ENCODE measurements at regions not wholly inside any gene's neighbourhood (a gene's known extent, or its start where the extent isn't known, plus 50 kb on each side); places are given as distances from the start of the nearest gene placed in this dataset.

GRCh38 chr1:101089613-101090338, 64.2 kb upstream of the DPH5 start:
- no peaks in the 10 kb centered on the region; the same call in 1 of the 2 replicates for H4K20me1 ChIP-seq (ENCODE audit: insufficient read depth)
- no peaks in the 10 kb centered on the region for H3K9me2 ChIP-seq (ENCODE audit: insufficient read depth)
- H3K9me3 ChIP-seq (ENCODE audit: insufficient read depth, low read depth), result no peaks in the 10 kb centered on the region
- H3K4me2 ChIP-seq, result no peak overlapping the region
- POLR2A ChIA-PET (ENCODE audit: unreplicated experiment), result no interaction called here
- no peak overlapping the region for H3K4me3 ChIP-seq
- no peaks in the 10 kb centered on the region for H3K79me2 ChIP-seq (ENCODE audit: low read depth)
- CTCF ChIA-PET, result no interaction called here
- TF ChIP-seq CTCF (conservative IDR thresholded peaks at IDR 0.05) (no peak), EZH2 (IDR thresholded peaks at IDR 0.05; ENCODE audit: low read depth) (no peak)
- no peak for DNase-seq
- intact Hi-C loops (cut with micrococcal nuclease; ENCODE audit: unreplicated experiment), result no loop called here
- H3K27me3 ChIP-seq (ENCODE audit: insufficient read depth, low read depth), result no peaks in the 10 kb centered on the region
- H3K36me3 ChIP-seq (ENCODE audit: low read depth), result no peaks in the 10 kb centered on the region
- no peak overlapping the region for H2AFZ ChIP-seq
- H3K27ac ChIP-seq, result no peak overlapping the region
- no peaks in the 10 kb centered on the region for H3F3A ChIP-seq (ENCODE audit: insufficient read depth, low read depth)
- no TSS peak for BruUV-seq (replicated peaks)
- H3K4me1 ChIP-seq (replicated peaks; ENCODE audit: insufficient read depth), result no peaks in the 10 kb centered on the region

- H4K20me1 ChIP-seq (ENCODE audit: insufficient read depth), result no peaks in the 10 kb centered on the region; the same call in 1 of the 2 replicates
- intact Hi-C loops (cut with micrococcal nuclease; ENCODE audit: unreplicated experiment), result no loop called here
- ChIA-PET CTCF (no interaction called here), POLR2A (ENCODE audit: unreplicated experiment) (no interaction called here)
- H3K9me3 ChIP-seq (ENCODE audit: insufficient read depth, low read depth), result no peaks in the 10 kb centered on the region
- no peak overlapping the region for H3K4me3 ChIP-seq
- H3K36me3 ChIP-seq (ENCODE audit: low read depth), result no peaks in the 10 kb centered on the region
- no peaks in the 10 kb centered on the region for H3K9me2 ChIP-seq (ENCODE audit: insufficient read depth)
- BruUV-seq (replicated peaks), result no TSS peak
- H3K4me2 ChIP-seq, result no peak overlapping the region
- no peaks in the 10 kb centered on the region for H3K27me3 ChIP-seq (ENCODE audit: insufficient read depth, low read depth)
- TF ChIP-seq CTCF (conservative IDR thresholded peaks at IDR 0.05), result no peak
- no peak for TF ChIP-seq EZH2 (IDR thresholded peaks at IDR 0.05; ENCODE audit: low read depth)
- no peak for DNase-seq
- no peaks in the 10 kb centered on the region for H3K4me1 ChIP-seq (replicated peaks; ENCODE audit: insufficient read depth)
- no peaks in the 10 kb centered on the region for H3F3A ChIP-seq (ENCODE audit: insufficient read depth, low read depth)
- H3K27ac ChIP-seq, result no peak overlapping the region
- no peaks in the 10 kb centered on the region for H3K79me2 ChIP-seq (ENCODE audit: low read depth)
- no peak overlapping the region for H2AFZ ChIP-seq
These were observed 62.8 kb upstream of the DPH5 start for GRCh38 chr1:101088431-101088830.

GRCh38 chr1:101086783-101087182, 61.2 kb upstream of the DPH5 start:
- intact Hi-C loops (cut with micrococcal nuclease; ENCODE audit: unreplicated experiment), result no loop called here
- Histone ChIP-seq H3K4me3 (no peak overlapping the region), H2AFZ (no peak overlapping the region), H4K20me1 (ENCODE audit: insufficient read depth) (no peaks in the 10 kb centered on the region; the same call in 1 of the 2 replicates), H3K27me3 (ENCODE audit: insufficient read depth, low read depth) (no peaks in the 10 kb centered on the region), H3K4me2 (no peak overlapping the region), H3K27ac (no peak overlapping the region), H3F3A (ENCODE audit: insufficient read depth, low read depth) (no peaks in the 10 kb centered on the region), H3K79me2 (ENCODE audit: low read depth) (no peaks in the 10 kb centered on the region), H3K4me1 (replicated peaks; ENCODE audit: insufficient read depth) (no peaks in the 10 kb centered on the region), H3K9me3 (ENCODE audit: insufficient read depth, low read depth) (no peaks in the 10 kb centered on the region), H3K9me2 (ENCODE audit: insufficient read depth) (no peaks in the 10 kb centered on the region), H3K36me3 (ENCODE audit: low read depth) (no peaks in the 10 kb centered on the region)
- TF ChIP-seq EZH2 (IDR thresholded peaks at IDR 0.05; ENCODE audit: low read depth) (no peak), CTCF (conservative IDR thresholded peaks at IDR 0.05) (no peak)
- POLR2A ChIA-PET (ENCODE audit: unreplicated experiment), result no interaction called here
- DNase-seq, result no peak
- no TSS peak for BruUV-seq (replicated peaks)
- CTCF ChIA-PET, result no interaction called here
